Colonic mucosa (tissue), 4 donors: ENCODE measurements at regions not wholly inside any gene's neighbourhood (a gene's known extent, or its start where the extent isn't known, plus 50 kb on each side); places are given as distances from the start of the nearest gene placed in this dataset.

ENCODE experiments used
- DNase-seq: peaks from one replicate; pipeline ENCODE4 v3.0.0-alpha.2; 2020
- H3K27ac ChIP-seq: fragments of 200-600 bp; one replicate; pipeline ENCODE4 v1.8.0; 2021
- H3K27me3 ChIP-seq: fragments of 200-600 bp; one replicate; pipeline ENCODE4 v1.8.0; 2021
- H3K36me3 ChIP-seq: fragments of 200-600 bp; one replicate; pipeline ENCODE4 v1.8.0; 2021
- H3K4me1 ChIP-seq: fragments of 200-600 bp; one replicate; pipeline ENCODE4 v1.8.0; 2021; ENCODE audit warnings: mild to moderate bottlenecking
- H3K4me3 ChIP-seq: fragments of 200-600 bp; one replicate; pipeline ENCODE4 v1.8.0; 2021
- H3K9ac ChIP-seq, 2 donors: one replicate each; pipeline ENCODE4 v1.7.0; 2013; ENCODE audit warnings: control low read depth in 2 of 2, low read depth in 2 of 2, low read length in 2 of 2
- H3K9me3 ChIP-seq: fragments of 200-600 bp; one replicate; pipeline ENCODE4 v1.8.0; 2021
- CTCF ChIP-seq: fragments of 200-600 bp; IDR thresholded peaks from one replicate; pipeline ENCODE4 v1.8.0; 2022; ENCODE audit warnings: antibody characterized with exemption, mild to moderate bottlenecking
- intact Hi-C: fragments of 100-400 bp; cut with DNase I; formaldehyde crosslinking; loops from one replicate; pipeline ENCODE4 v1.14.1; 2022
- donor health status: healthy.
- donor health status: DM: no; HTN: no; CAD: no.
- donor health status: DM: no; HTN: no; CAD: no.

GRCh38 chr10:81806842-81807241 is 68.2 kb upstream of the NRG3 start:
- intact Hi-C loops, result no loop called here
- Histone ChIP-seq H3K4me1 (no peaks in the 10 kb centered on the region), H3K36me3 (no peaks in the 10 kb centered on the region), H3K9ac (no peak overlapping the region), H3K27ac (no peak overlapping the region), H3K9me3 (no peaks in the 10 kb centered on the region), H3K27me3 (no peaks in the 10 kb centered on the region), H3K4me3 (no peak overlapping the region)
- TF ChIP-seq CTCF, result no peak
- no peak for DNase-seq

- no peaks in the 10 kb centered on the region for H3K4me1 ChIP-seq
- H3K9ac ChIP-seq, result no peak overlapping the region
- H3K27me3 ChIP-seq, result no peaks in the 10 kb centered on the region
- DNase-seq, result no peak
- intact Hi-C loops, result no loop called here
- no peaks in the 10 kb centered on the region for H3K36me3 ChIP-seq
- H3K27ac ChIP-seq, result no peak overlapping the region
- H3K9me3 ChIP-seq, result no peaks in the 10 kb centered on the region
- no peak overlapping the region for H3K4me3 ChIP-seq
- TF ChIP-seq CTCF, result no peak
Measured at GRCh38 chr10:81814842-81815241, 60.2 kb upstream of the NRG3 start.

- no peak for DNase-seq
- Histone ChIP-seq H3K9ac (no peak overlapping the region), H3K4me3 (no peak overlapping the region), H3K36me3 (no peaks in the 10 kb centered on the region), H3K4me1 (no peaks in the 10 kb centered on the region), H3K27me3 (no peaks in the 10 kb centered on the region), H3K27ac (no peak overlapping the region), H3K9me3 (no peaks in the 10 kb centered on the region)
- no peak for TF ChIP-seq CTCF
- intact Hi-C loops, result no loop called here
Measured at GRCh38 chr10:81817596-81818170, 57.3 kb upstream of the NRG3 start.

GRCh38 chr10:81820418-81820817 is 54.6 kb upstream of the NRG3 start:
- Histone ChIP-seq H3K9me3 (no peaks in the 10 kb centered on the region), H3K27me3 (no peaks in the 10 kb centered on the region), H3K9ac (no peak overlapping the region), H3K4me3 (no peak overlapping the region), H3K36me3 (no peaks in the 10 kb centered on the region), H3K27ac (no peak overlapping the region), H3K4me1 (no peaks in the 10 kb centered on the region)
- DNase-seq, result no peak
- no peak for TF ChIP-seq CTCF
- intact Hi-C loops, result no loop called here
